GM23248 (cell line): ENCODE measurements at regions not wholly inside any gene's neighbourhood (a gene's known extent, or its start where the extent isn't known, plus 50 kb on each side); places are given as distances from the start of the nearest gene placed in this dataset.

Source experiments
- EZH2 ChIP-seq: fragments of 200-600 bp; sonication (generic); IDR thresholded peaks from 2 replicates; pipeline ENCODE4 v1.6.1; 2018; ENCODE audit warnings: antibody characterized with exemption, mild to moderate bottlenecking; ENCODE audit not compliant: insufficient read depth, poor library complexity, severe bottlenecking
- EZH2phosphoT487 ChIP-seq: fragments of 200-600 bp; sonication (generic); IDR thresholded peaks from 2 replicates; pipeline ENCODE4 v1.6.1; 2018; ENCODE audit warnings: antibody characterized with exemption, moderate library complexity, mild to moderate bottlenecking, low read depth; ENCODE audit not compliant: insufficient read depth

GRCh38 chr20:48414786-48415185 is 413.0 kb downstream of the PREX1 start:
- TF ChIP-seq EZH2 (no peak), EZH2phosphoT487 (no peak)
